Endodermal cell (in vitro differentiated cells): ENCODE measurements at regions not wholly inside any gene's neighbourhood (a gene's known extent, or its start where the extent isn't known, plus 50 kb on each side); places are given as distances from the start of the nearest gene placed in this dataset.

Experiments
- DNase-seq: peaks from one replicate; pipeline ENCODE4 v3.0.0-alpha.2; 2017
- H3K27ac ChIP-seq: 2 replicates; pipeline ENCODE4 v1.5.1; 2013; ENCODE audit warnings: mild to moderate bottlenecking, low read depth, low read length, moderate library complexity
- H3K27me3 ChIP-seq: 2 replicates; pipeline ENCODE4 v1.6.1; 2013; ENCODE audit warnings: mild to moderate bottlenecking, low read length, moderate library complexity; ENCODE audit not compliant: insufficient read depth, control insufficient read depth, poor library complexity, severe bottlenecking
- H3K36me3 ChIP-seq: 2 replicates; pipeline ENCODE4 v1.7.0; 2013; ENCODE audit warnings: mild to moderate bottlenecking, low read length, moderate library complexity; ENCODE audit not compliant: control insufficient read depth, insufficient read depth
- H3K4me1 ChIP-seq: one replicate; pipeline ENCODE4 v1.7.0; 2013; ENCODE audit warnings: low read length; ENCODE audit not compliant: control insufficient read depth, insufficient read depth
- H3K4me3 ChIP-seq: 2 replicates; pipeline ENCODE4 v1.5.1; 2013; ENCODE audit warnings: mild to moderate bottlenecking, low read length, moderate library complexity
- H3K9ac ChIP-seq: 2 replicates; pipeline ENCODE4 v1.6.1; 2013; ENCODE audit warnings: mild to moderate bottlenecking, low read length, moderate library complexity; ENCODE audit not compliant: poor library complexity, severe bottlenecking; ENCODE audit errors: extremely low read depth
- H3K9me3 ChIP-seq: 2 replicates; pipeline ENCODE4 v1.6.1; 2013; ENCODE audit warnings: mild to moderate bottlenecking, low read length, moderate library complexity; ENCODE audit not compliant: control insufficient read depth
- H3K27ac Mint-ChIP-seq: 2 replicates; pipeline ENCODE4 v1.8.0; 2020; ENCODE audit warnings: mixed read lengths
- H3K27me3 Mint-ChIP-seq: 2 replicates; pipeline ENCODE4 v1.8.0; 2021; ENCODE audit warnings: mild to moderate bottlenecking, mixed read lengths; ENCODE audit not compliant: insufficient read depth
- H3K36me3 Mint-ChIP-seq: 2 replicates; pipeline ENCODE4 v1.8.0; 2020; ENCODE audit warnings: low read depth, mixed read lengths
- H3K4me1 Mint-ChIP-seq: 2 replicates; pipeline ENCODE4 v1.8.0; 2020; ENCODE audit warnings: mixed read lengths
- H3K4me3 Mint-ChIP-seq: 2 replicates; pipeline ENCODE4 v1.8.0; 2020; ENCODE audit warnings: mild to moderate bottlenecking, moderate library complexity, mixed read lengths
- H3K9me3 Mint-ChIP-seq: 2 replicates; pipeline ENCODE4 v1.8.0; 2020; ENCODE audit warnings: mild to moderate bottlenecking, mixed read lengths
- WGBS, 2 experiments: methylation state at CpG; one replicate each; pipeline versions ENCODE4 v1.1.5 to v1.1.7; 2013; ENCODE audit warnings: missing lambda C conversion rate in 2 of 2, mixed read lengths in 1 of 2; ENCODE audit not compliant: insufficient coverage in 1 of 2, insufficient read length in 1 of 2; 5-methylcytosine and 5-hydroxymethylcytosine counted together
- TF ChIP-seq, protein P1 (sequence below): fragments of 200-600 bp; sonication (generic); conservative IDR thresholded peaks from 2 replicates; pipeline ENCODE4 v1.5.0; 2021; ENCODE audit warnings: antibody characterized with exemption, mild to moderate bottlenecking

DNA sequence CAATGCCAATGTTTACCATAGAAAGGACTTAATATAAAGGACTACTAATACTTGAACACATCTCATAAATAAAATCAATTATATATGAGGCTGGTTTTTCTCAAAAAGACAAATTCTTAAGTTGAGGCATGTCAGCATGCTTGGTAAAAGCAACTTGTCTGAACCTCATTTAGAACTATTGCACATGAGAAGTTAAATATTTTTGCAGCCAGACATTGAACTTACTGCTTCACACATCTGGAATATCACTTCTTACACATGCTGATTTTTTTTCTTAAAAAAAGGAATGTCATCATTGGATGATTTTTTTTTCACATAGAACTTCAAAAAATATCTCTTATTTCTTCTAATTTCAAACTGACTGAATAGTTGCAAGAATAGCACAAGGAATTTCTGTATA, 609.0 kb downstream of the EPHA4 start:
- H3K4me3 ChIP-seq = no peak overlapping the region
- Mint-ChIP-seq H3K27me3 (no peaks in the 10 kb centered on the region), H3K36me3 (no peaks in the 10 kb centered on the region), H3K9me3 (no peaks in the 10 kb centered on the region), H3K4me1 (no peaks in the 10 kb centered on the region), H3K27ac (no peak overlapping the region), H3K4me3 (no peak overlapping the region)
- DNase-seq = no peak
- no peak overlapping the region for H3K27ac ChIP-seq
- TF ChIP-seq, protein P1, sequence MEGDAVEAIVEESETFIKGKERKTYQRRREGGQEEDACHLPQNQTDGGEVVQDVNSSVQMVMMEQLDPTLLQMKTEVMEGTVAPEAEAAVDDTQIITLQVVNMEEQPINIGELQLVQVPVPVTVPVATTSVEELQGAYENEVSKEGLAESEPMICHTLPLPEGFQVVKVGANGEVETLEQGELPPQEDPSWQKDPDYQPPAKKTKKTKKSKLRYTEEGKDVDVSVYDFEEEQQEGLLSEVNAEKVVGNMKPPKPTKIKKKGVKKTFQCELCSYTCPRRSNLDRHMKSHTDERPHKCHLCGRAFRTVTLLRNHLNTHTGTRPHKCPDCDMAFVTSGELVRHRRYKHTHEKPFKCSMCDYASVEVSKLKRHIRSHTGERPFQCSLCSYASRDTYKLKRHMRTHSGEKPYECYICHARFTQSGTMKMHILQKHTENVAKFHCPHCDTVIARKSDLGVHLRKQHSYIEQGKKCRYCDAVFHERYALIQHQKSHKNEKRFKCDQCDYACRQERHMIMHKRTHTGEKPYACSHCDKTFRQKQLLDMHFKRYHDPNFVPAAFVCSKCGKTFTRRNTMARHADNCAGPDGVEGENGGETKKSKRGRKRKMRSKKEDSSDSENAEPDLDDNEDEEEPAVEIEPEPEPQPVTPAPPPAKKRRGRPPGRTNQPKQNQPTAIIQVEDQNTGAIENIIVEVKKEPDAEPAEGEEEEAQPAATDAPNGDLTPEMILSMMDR = no peak
- no peaks in the 10 kb centered on the region for H3K27me3 ChIP-seq
- H3K9ac ChIP-seq = no peak overlapping the region
- no peaks in the 10 kb centered on the region for H3K9me3 ChIP-seq
- H3K36me3 ChIP-seq = no peaks in the 10 kb centered on the region
- no peaks in the 10 kb centered on the region for H3K4me1 ChIP-seq

DNA sequence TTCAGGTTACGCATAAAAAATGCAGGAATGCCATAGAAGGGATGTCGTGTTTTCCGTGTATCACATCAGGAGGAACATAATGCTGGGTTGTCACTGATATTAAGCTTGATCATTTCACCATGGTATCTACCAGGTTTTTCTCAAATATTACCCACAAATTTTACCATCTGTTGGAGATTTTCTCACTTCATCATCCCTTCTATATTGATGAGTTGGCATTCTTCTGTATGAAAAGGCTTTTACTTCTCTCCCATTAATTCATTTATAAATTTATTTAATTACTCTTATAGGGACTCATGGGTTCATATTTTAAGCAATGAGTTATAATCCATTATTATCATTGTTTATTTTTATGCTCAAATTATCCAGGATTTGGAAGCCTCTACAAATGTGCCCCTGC, 608.2 kb downstream of the EPHA4 start:
- Histone ChIP-seq H3K4me3 (no peak overlapping the region), H3K9ac (no peak overlapping the region), H3K36me3 (no peaks in the 10 kb centered on the region), H3K9me3 (no peaks in the 10 kb centered on the region), H3K4me1 (no peaks in the 10 kb centered on the region), H3K27me3 (no peaks in the 10 kb centered on the region), H3K27ac (no peak overlapping the region)
- Mint-ChIP-seq H3K9me3 (no peaks in the 10 kb centered on the region), H3K4me3 (no peak overlapping the region), H3K27me3 (no peaks in the 10 kb centered on the region), H3K36me3 (no peaks in the 10 kb centered on the region), H3K27ac (no peak overlapping the region), H3K4me1 (no peaks in the 10 kb centered on the region)
- no peak for DNase-seq
- 92 to 100% methylated on average over 3 of the region's 3 CpGs for WGBS, 2 experiments
- TF ChIP-seq, protein P1 = no peak

- Mint-ChIP-seq H3K27me3 (no peaks in the 10 kb centered on the region), H3K36me3 (no peaks in the 10 kb centered on the region), H3K4me1 (no peaks in the 10 kb centered on the region), H3K9me3 (no peaks in the 10 kb centered on the region), H3K27ac (no peak overlapping the region), H3K4me3 (no peak overlapping the region)
- DNase-seq = no peak
- Histone ChIP-seq H3K4me3 (no peak overlapping the region), H3K9me3 (no peaks in the 10 kb centered on the region), H3K4me1 (no peaks in the 10 kb centered on the region), H3K27ac (no peak overlapping the region), H3K9ac (no peak overlapping the region), H3K27me3 (no peaks in the 10 kb centered on the region), H3K36me3 (no peaks in the 10 kb centered on the region)
- TF ChIP-seq, protein P1 = no peak
- whole genome bisulfite sequencing, 2 experiments = 94% methylated on average over 3 of the region's 3 CpGs; no CpG with 5 or more reads in 1 of the 2 experiments
Observed at GRCh38 chr2:220966636-220967035, 605.5 kb downstream of the EPHA4 start.
